Sigmoid colon (tissue), 4 donors: ENCODE measurements at regions not wholly inside any gene's neighbourhood (a gene's known extent, or its start where the extent isn't known, plus 50 kb on each side); places are given as distances from the start of the nearest gene placed in this dataset.

Experiments used
- EP300 ChIP-seq, 4 donors: sonication (generic); formaldehyde crosslinking; IDR thresholded peaks; one replicate each; pipeline ENCODE4 v1.6.1; 2017; ENCODE audit warnings: antibody characterized with exemption in 4 of 4
- TF ChIP-seq, protein P1 (sequence below), 4 experiments: fragments of 450-650 bp in 3 of 4; fragments of 200-600 bp in 1 of 4; IDR thresholded peaks; one replicate each; pipeline ENCODE4 v1.5.1; 2016 to 2019; ENCODE audit warnings: antibody characterized with exemption in 4 of 4, mild to moderate bottlenecking in 3 of 4, moderate library complexity in 2 of 4

DNA sequence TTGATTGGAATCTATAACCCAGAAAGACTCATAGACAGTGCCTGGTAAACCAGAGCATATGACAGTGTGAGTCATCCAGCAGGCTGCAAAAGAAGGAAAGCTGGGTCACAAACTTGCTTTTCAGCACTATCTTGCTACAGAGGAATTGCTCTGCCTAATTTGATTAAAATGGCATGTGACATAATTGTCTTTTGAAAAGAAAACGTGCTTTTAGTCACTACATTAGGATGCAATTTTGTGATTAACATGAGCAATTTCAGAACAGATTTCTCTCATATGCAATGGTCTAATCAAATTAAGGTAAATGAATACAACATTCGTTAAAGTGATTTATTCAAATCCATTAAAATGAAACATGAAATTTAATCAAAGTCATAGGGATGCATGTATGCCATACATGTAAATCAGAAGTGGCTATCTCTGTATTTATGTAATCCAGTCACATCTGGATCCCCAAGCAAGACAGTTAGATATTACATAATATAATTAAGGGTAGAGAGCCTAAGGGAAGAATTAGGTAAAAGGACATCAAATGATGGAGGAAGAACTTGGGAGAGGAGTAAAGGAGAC is 400.0 kb upstream of the HTR1E start:
- TF ChIP-seq, protein P1, sequence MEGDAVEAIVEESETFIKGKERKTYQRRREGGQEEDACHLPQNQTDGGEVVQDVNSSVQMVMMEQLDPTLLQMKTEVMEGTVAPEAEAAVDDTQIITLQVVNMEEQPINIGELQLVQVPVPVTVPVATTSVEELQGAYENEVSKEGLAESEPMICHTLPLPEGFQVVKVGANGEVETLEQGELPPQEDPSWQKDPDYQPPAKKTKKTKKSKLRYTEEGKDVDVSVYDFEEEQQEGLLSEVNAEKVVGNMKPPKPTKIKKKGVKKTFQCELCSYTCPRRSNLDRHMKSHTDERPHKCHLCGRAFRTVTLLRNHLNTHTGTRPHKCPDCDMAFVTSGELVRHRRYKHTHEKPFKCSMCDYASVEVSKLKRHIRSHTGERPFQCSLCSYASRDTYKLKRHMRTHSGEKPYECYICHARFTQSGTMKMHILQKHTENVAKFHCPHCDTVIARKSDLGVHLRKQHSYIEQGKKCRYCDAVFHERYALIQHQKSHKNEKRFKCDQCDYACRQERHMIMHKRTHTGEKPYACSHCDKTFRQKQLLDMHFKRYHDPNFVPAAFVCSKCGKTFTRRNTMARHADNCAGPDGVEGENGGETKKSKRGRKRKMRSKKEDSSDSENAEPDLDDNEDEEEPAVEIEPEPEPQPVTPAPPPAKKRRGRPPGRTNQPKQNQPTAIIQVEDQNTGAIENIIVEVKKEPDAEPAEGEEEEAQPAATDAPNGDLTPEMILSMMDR (IDR thresholded peaks at IDR 0.05), result no peak
- TF ChIP-seq EP300 (IDR thresholded peaks at IDR 0.05), result no peak
